HEK293 (cell line): ENCODE measurements at regions not wholly inside any gene's neighbourhood (a gene's known extent, or its start where the extent isn't known, plus 50 kb on each side); places are given as distances from the start of the nearest gene placed in this dataset.

ENCODE experiments used
- CTCF ChIP-seq: fragments of 450-650 bp; formaldehyde crosslinking; IDR thresholded peaks from 2 replicates; pipeline ENCODE4 v1.5.1; 2016; ENCODE audit warnings: missing biosample characterization, missing genetic modification characterization
- KLF16 ChIP-seq: fragments of 450-650 bp; formaldehyde crosslinking; IDR thresholded peaks from 2 replicates; pipeline ENCODE4 v1.5.1; 2017; ENCODE audit warnings: missing biosample characterization, missing genetic modification characterization
- PATZ1 ChIP-seq: fragments of 450-650 bp; formaldehyde crosslinking; IDR thresholded peaks from 2 replicates; pipeline ENCODE4 v1.5.1; 2016; ENCODE audit warnings: missing biosample characterization, missing genetic modification characterization
- RBAK ChIP-seq: fragments of 450-650 bp; formaldehyde crosslinking; IDR thresholded peaks from 2 replicates; pipeline ENCODE4 v1.5.1; 2016; ENCODE audit warnings: missing biosample characterization, missing genetic modification characterization
- ZBTB1 ChIP-seq: fragments of 450-650 bp; formaldehyde crosslinking; IDR thresholded peaks from 2 replicates; pipeline ENCODE4 v1.5.1; 2016; ENCODE audit warnings: missing biosample characterization, missing genetic modification characterization
- ZBTB21 ChIP-seq: fragments of 450-650 bp; formaldehyde crosslinking; IDR thresholded peaks from 2 replicates; pipeline ENCODE4 v1.5.1; 2017; ENCODE audit warnings: missing biosample characterization, missing genetic modification characterization
- ZNF133 ChIP-seq: fragments of 450-650 bp; formaldehyde crosslinking; IDR thresholded peaks from 2 replicates; pipeline ENCODE4 v1.5.1; 2016; ENCODE audit warnings: missing biosample characterization, missing genetic modification characterization
- TF ChIP-seq, protein P1 (sequence below): fragments of 450-650 bp; formaldehyde crosslinking; IDR thresholded peaks from 2 replicates; pipeline ENCODE4 v1.5.1; 2016; ENCODE audit warnings: missing biosample characterization, missing genetic modification characterization, borderline replicate concordance

DNA sequence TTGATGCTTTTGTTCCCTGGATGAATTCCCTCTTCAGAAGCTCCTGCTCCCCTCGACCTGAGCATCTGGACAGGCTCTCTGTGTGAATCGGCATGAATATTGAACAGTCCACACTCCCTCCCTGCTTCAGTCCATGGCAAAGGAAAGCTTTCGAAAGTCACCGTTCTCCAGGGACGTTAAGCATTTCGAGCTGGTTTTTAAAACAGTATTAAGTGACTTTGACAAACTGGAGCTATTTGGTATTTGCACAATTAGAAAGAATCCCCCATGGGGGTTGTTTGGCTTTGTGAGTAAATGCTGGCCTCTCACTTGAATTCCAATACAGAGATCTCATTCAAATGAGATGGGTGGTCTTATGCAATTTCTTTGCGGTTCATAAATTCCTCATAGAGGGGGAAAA, 85.3 kb upstream of the TIAM2 start:
- TF ChIP-seq RBAK (tag by site-specific recombination) (no peak), CTCF (tag by site-specific recombination) (no peak), PATZ1 (tag by site-specific recombination) (no peak), KLF16 (tag by site-specific recombination) (no peak), ZBTB1 (no peak), ZNF133 (tag by site-specific recombination) (no peak), ZBTB21 (tag by site-specific recombination) (no peak)
- TF ChIP-seq, protein P1, sequence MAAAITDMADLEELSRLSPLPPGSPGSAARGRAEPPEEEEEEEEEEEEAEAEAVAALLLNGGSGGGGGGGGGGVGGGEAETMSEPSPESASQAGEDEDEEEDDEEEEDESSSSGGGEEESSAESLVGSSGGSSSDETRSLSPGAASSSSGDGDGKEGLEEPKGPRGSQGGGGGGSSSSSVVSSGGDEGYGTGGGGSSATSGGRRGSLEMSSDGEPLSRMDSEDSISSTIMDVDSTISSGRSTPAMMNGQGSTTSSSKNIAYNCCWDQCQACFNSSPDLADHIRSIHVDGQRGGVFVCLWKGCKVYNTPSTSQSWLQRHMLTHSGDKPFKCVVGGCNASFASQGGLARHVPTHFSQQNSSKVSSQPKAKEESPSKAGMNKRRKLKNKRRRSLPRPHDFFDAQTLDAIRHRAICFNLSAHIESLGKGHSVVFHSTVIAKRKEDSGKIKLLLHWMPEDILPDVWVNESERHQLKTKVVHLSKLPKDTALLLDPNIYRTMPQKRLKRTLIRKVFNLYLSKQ (tag by site-specific recombination), result no peak
